ENCODE measurements at regions not wholly inside any gene's neighbourhood (a gene's known extent, or its start where the extent isn't known, plus 50 kb on each side); places are given as distances from the start of the nearest gene placed in this dataset.

GRCh38 chr1:173411835-173412742 lies 65.0 kb upstream of the PRDX6 start:
- Histone ChIP-seq H3K27me3 (no peaks in the 10 kb centered on the region), H3K36me3 (peaks cover 48% of the 10 kb centered on the region), H3K9me3 (no peaks in the 10 kb centered on the region), H3K4me1 (ENCODE audit: control insufficient read depth in 1 of 2, insufficient read depth in 1 of 2, low read depth in 1 of 2, low read length in 1 of 2) (peaks cover 0 to 1% of the 10 kb centered on the region in 2 experiments), H3K27ac (no peak overlapping the region), H3K4me3 (ENCODE audit: low read depth in 1 of 2, low read length in 1 of 2) (no peak overlapping the region)
- TF ChIP-seq CTCF (IDR thresholded peaks at IDR 0.05): no peak

DNA sequence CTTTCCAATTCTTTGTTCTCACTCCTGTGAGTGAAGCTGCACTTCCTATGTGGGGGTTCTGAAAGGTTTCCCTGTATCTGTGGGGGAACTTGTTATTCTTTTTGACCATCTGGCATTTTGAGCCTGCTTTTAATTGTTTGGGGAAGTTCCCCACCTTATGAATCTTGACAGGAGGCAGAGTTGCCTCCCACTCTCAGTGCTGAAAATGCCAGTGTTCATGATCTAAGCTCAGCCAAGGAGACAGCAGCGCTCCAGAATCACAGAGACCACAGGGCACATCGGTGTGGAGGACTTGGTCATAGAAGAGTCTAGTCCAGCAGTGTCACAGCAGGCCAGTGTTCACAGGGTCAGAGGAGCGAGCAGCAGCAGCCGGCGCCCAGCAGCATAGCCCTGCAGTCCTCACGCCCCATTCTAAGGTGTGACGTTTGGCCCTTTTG lies 63.8 kb upstream of the PRDX6 start:
- Histone ChIP-seq H3K27me3 (no peaks in the 10 kb centered on the region), H3K9me3 (no peaks in the 10 kb centered on the region), H3K27ac (no peak overlapping the region), H3K4me3 (ENCODE audit: low read depth in 1 of 2, low read length in 1 of 2) (no peak overlapping the region), H3K36me3 (peaks cover 58% of the 10 kb centered on the region), H3K4me1 (ENCODE audit: control insufficient read depth in 1 of 2, insufficient read depth in 1 of 2, low read depth in 1 of 2, low read length in 1 of 2) (no peaks in the 10 kb centered on the region)
- TF ChIP-seq CTCF (IDR thresholded peaks at IDR 0.05): no peak

DNA sequence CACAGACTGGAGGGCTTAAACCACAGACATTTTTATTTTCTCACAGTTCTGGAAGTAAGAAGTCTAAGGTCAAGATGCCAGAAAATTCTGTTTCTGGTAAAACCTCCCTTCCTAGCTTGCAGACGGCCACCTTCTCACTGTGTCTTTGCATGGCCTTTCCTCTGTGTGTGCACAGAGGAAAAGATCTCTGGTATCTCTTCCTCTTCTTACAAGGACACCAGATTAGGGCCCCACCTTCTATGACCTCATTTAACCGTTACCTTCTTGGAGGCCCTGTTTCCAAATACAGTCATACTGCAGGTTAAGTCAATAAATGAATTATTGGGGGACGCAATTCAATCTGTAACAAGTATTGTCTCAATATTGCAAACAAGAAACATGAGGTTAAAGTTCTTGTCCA lies 63.0 kb upstream of the PRDX6 start:
- no peaks in the 10 kb centered on the region for H3K9me3 ChIP-seq
- no peaks in the 10 kb centered on the region for H3K4me1 ChIP-seq (ENCODE audit: control insufficient read depth in 1 of 2, insufficient read depth in 1 of 2, low read depth in 1 of 2, low read length in 1 of 2)
- no peak overlapping the region for H3K4me3 ChIP-seq (ENCODE audit: low read depth in 1 of 2, low read length in 1 of 2)
- no peak overlapping the region for H3K27ac ChIP-seq
- TF ChIP-seq CTCF (IDR thresholded peaks at IDR 0.05): no peak
- peaks cover 64% of the 10 kb centered on the region for H3K36me3 ChIP-seq
- H3K27me3 ChIP-seq: no peaks in the 10 kb centered on the region

- H3K9me3 ChIP-seq: no peaks in the 10 kb centered on the region
- TF ChIP-seq CTCF (IDR thresholded peaks at IDR 0.05): no peak
- no peaks in the 10 kb centered on the region for H3K4me1 ChIP-seq (ENCODE audit: control insufficient read depth in 1 of 2, insufficient read depth in 1 of 2, low read depth in 1 of 2, low read length in 1 of 2)
- H3K4me3 ChIP-seq (ENCODE audit: low read depth in 1 of 2, low read length in 1 of 2): no peak overlapping the region
- no peaks in the 10 kb centered on the region for H3K27me3 ChIP-seq
- H3K36me3 ChIP-seq: peaks cover 64% of the 10 kb centered on the region
- no peak overlapping the region for H3K27ac ChIP-seq
These were observed 62.5 kb upstream of the PRDX6 start for GRCh38 chr1:173414539-173415226.

DNA sequence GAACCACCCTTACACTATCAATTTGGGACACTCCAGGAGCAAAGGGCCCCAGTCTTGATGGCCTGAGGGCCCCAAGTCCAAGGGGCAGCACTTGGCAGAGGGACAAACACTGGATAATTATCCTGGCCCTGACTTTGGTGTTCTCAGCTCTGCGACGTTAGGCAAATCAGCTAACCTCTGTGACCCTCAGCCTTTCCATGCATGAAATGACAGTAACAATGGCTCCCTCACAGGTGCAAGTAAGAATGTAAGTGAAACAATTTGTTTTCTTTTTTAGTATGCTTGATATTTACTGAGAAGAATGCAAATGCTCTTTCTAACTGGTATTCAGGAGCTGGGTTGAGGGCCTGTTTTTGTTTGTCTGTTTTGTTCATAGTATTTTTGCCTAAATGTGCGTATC lies 61.6 kb upstream of the PRDX6 start:
- H3K4me1 ChIP-seq (ENCODE audit: control insufficient read depth in 1 of 2, insufficient read depth in 1 of 2, low read depth in 1 of 2, low read length in 1 of 2): no peaks in the 10 kb centered on the region
- H3K36me3 ChIP-seq: peaks cover 61% of the 10 kb centered on the region
- no peaks in the 10 kb centered on the region for H3K27me3 ChIP-seq
- no peak overlapping the region for H3K27ac ChIP-seq
- no peaks in the 10 kb centered on the region for H3K9me3 ChIP-seq
- H3K4me3 ChIP-seq (ENCODE audit: low read depth in 1 of 2, low read length in 1 of 2): no peak overlapping the region
- TF ChIP-seq CTCF (IDR thresholded peaks at IDR 0.05): no peak
